Activated CD4-positive, alpha-beta T cell treated with anti-CD3 and anti-CD28 coated beads for 36 hours (primary cell): ENCODE measurements at regions not wholly inside any gene's neighbourhood (a gene's known extent, or its start where the extent isn't known, plus 50 kb on each side); places are given as distances from the start of the nearest gene placed in this dataset.

Source experiments
- ATAC-seq: fragments of 200-7000 bp; cut with Tn5 transposase; one replicate; pipeline ENCODE4 v1.10.0; 2021; ENCODE audit warnings: mild to moderate bottlenecking, moderate library complexity
- CTCF ChIA-PET: fragments of 350-600 bp; sonication (Branson Sonifier 250); formaldehyde crosslinking; loops from one replicate; lab custom pipeline; 2021; ENCODE audit warnings: antibody characterized with exemption; lab: Charles Lee
- POLR2A ChIA-PET: fragments of 350-600 bp; sonication (Branson Sonifier 250); formaldehyde crosslinking; loops from one replicate; lab custom pipeline; 2021; ENCODE audit warnings: antibody characterized with exemption, inconsistent platforms; lab: Charles Lee
- DNase-seq: peaks from one replicate; pipeline ENCODE4 v3.0.0-alpha.2; 2020
- H3K27ac Mint-ChIP-seq: one replicate; pipeline ENCODE4 v1.8.0; 2021; ENCODE audit warnings: mixed read lengths
- H3K27me3 Mint-ChIP-seq: one replicate; pipeline ENCODE4 v1.8.0; 2021; ENCODE audit warnings: mixed read lengths
- H3K36me3 Mint-ChIP-seq: one replicate; pipeline ENCODE4 v1.8.0; 2021; ENCODE audit warnings: low read depth, mixed read lengths
- H3K4me1 Mint-ChIP-seq: one replicate; pipeline ENCODE4 v1.8.0; 2021; ENCODE audit warnings: mixed read lengths
- H3K4me3 Mint-ChIP-seq: one replicate; pipeline ENCODE4 v1.8.0; 2021; ENCODE audit warnings: mild to moderate bottlenecking, moderate library complexity, mixed read lengths
- H3K9me3 Mint-ChIP-seq: one replicate; pipeline ENCODE4 v1.8.0; 2021; ENCODE audit warnings: low read depth, mixed read lengths
- intact Hi-C, 2 experiments: fragments of 100-400 bp; cut with DNase I in 1 of 2; cut with micrococcal nuclease in 1 of 2; formaldehyde crosslinking; loops; one replicate each; pipeline versions ENCODE4 v1.14.2 to v1.15.1; 2022 to 2024; cut with DNase I, micrococcal nuclease

GRCh38 chr4:184950926-184951325 lies 67.4 kb upstream of the HELT start:
- ATAC-seq (no peak), DNase-seq (no peak)
- no peak overlapping the region for H3K4me3 Mint-ChIP-seq
- no peaks in the 10 kb centered on the region for H3K36me3 Mint-ChIP-seq
- no peak overlapping the region for H3K27ac Mint-ChIP-seq
- intact Hi-C loops, result no loop called here
- H3K4me1 Mint-ChIP-seq, result no peaks in the 10 kb centered on the region
- H3K9me3 Mint-ChIP-seq, result no peaks in the 10 kb centered on the region
- ChIA-PET POLR2A (no interaction called here), CTCF (no interaction called here)
- peaks cover 31% of the 10 kb centered on the region for H3K27me3 Mint-ChIP-seq

- Mint-ChIP-seq H3K36me3 (no peaks in the 10 kb centered on the region), H3K27ac (no peak overlapping the region), H3K4me1 (no peaks in the 10 kb centered on the region), H3K27me3 (peaks cover 31% of the 10 kb centered on the region), H3K4me3 (no peak overlapping the region), H3K9me3 (no peaks in the 10 kb centered on the region)
- DNase-seq (no peak), ATAC-seq (no peak)
- intact Hi-C loops, result no loop called here
- ChIA-PET POLR2A (no interaction called here), CTCF (no interaction called here)
Observed at GRCh38 chr4:184951668-184952160, 66.6 kb upstream of the HELT start.

GRCh38 chr4:184952522-184952921 lies 65.8 kb upstream of the HELT start:
- no peaks in the 10 kb centered on the region for H3K9me3 Mint-ChIP-seq
- H3K27ac Mint-ChIP-seq, result no peak overlapping the region
- no peaks in the 10 kb centered on the region for H3K36me3 Mint-ChIP-seq
- ChIA-PET POLR2A (no interaction called here), CTCF (no interaction called here)
- no peak overlapping the region for H3K4me3 Mint-ChIP-seq
- DNase-seq (no peak), ATAC-seq (no peak)
- no peaks in the 10 kb centered on the region for H3K4me1 Mint-ChIP-seq
- H3K27me3 Mint-ChIP-seq, result peaks cover 26% of the 10 kb centered on the region
- intact Hi-C loops, result no loop called here

GRCh38 chr4:184953421-184953945 lies 64.8 kb upstream of the HELT start:
- no peaks in the 10 kb centered on the region for H3K4me1 Mint-ChIP-seq
- CTCF ChIA-PET, result no interaction called here
- H3K27ac Mint-ChIP-seq, result no peak overlapping the region
- POLR2A ChIA-PET, result no interaction called here
- intact Hi-C loops, result no loop called here
- no peak for DNase-seq
- H3K4me3 Mint-ChIP-seq, result no peak overlapping the region
- no peak for ATAC-seq
- peaks cover 23% of the 10 kb centered on the region for H3K27me3 Mint-ChIP-seq
- H3K9me3 Mint-ChIP-seq, result no peaks in the 10 kb centered on the region
- H3K36me3 Mint-ChIP-seq, result no peaks in the 10 kb centered on the region

GRCh38 chr4:184953971-184954370 lies 64.3 kb upstream of the HELT start:
- Mint-ChIP-seq H3K4me3 (no peak overlapping the region), H3K9me3 (no peaks in the 10 kb centered on the region), H3K4me1 (no peaks in the 10 kb centered on the region), H3K27ac (no peak overlapping the region), H3K36me3 (no peaks in the 10 kb centered on the region), H3K27me3 (peaks cover 20% of the 10 kb centered on the region)
- POLR2A ChIA-PET, result no interaction called here
- DNase-seq (no peak), ATAC-seq (no peak)
- CTCF ChIA-PET, result no interaction called here
- intact Hi-C loops, result no loop called here

GRCh38 chr4:184954482-184954881 lies 63.8 kb upstream of the HELT start:
- intact Hi-C loops, result no loop called here
- Mint-ChIP-seq H3K4me3 (no peak overlapping the region), H3K4me1 (no peaks in the 10 kb centered on the region)

GRCh38 chr4:184955116-184955515 lies 63.2 kb upstream of the HELT start:
- ATAC-seq (no peak), DNase-seq (no peak)
- POLR2A ChIA-PET, result no interaction called here
- Mint-ChIP-seq H3K4me1 (no peaks in the 10 kb centered on the region), H3K27ac (no peak overlapping the region), H3K9me3 (no peaks in the 10 kb centered on the region), H3K27me3 (peaks cover 12% of the 10 kb centered on the region), H3K4me3 (no peak overlapping the region), H3K36me3 (no peaks in the 10 kb centered on the region)
- intact Hi-C loops, result no loop called here
- CTCF ChIA-PET, result no interaction called here

More at GRCh38 chr4:184954482-184954881, 63.8 kb upstream of the HELT start:
- ChIA-PET CTCF (no interaction called here), POLR2A (no interaction called here)
- H3K27me3 Mint-ChIP-seq, result peaks cover 17% of the 10 kb centered on the region
- DNase-seq (no peak), ATAC-seq (no peak)
- H3K36me3 Mint-ChIP-seq, result no peaks in the 10 kb centered on the region
- no peaks in the 10 kb centered on the region for H3K9me3 Mint-ChIP-seq
- no peak overlapping the region for H3K27ac Mint-ChIP-seq

GRCh38 chr4:184955636-184956035 lies 62.7 kb upstream of the HELT start:
- Mint-ChIP-seq H3K4me1 (no peaks in the 10 kb centered on the region), H3K27me3 (peaks cover 11% of the 10 kb centered on the region), H3K36me3 (no peaks in the 10 kb centered on the region), H3K9me3 (no peaks in the 10 kb centered on the region), H3K4me3 (no peak overlapping the region), H3K27ac (no peak overlapping the region)
- ATAC-seq, result no peak
- CTCF ChIA-PET, result no interaction called here
- intact Hi-C loops, result no loop called here
- DNase-seq, result no peak
- POLR2A ChIA-PET, result no interaction called here

- Mint-ChIP-seq H3K9me3 (no peaks in the 10 kb centered on the region), H3K4me1 (no peaks in the 10 kb centered on the region), H3K36me3 (no peaks in the 10 kb centered on the region), H3K27ac (no peak overlapping the region), H3K4me3 (no peak overlapping the region), H3K27me3 (peaks cover 4% of the 10 kb centered on the region)
- POLR2A ChIA-PET, result no interaction called here
- CTCF ChIA-PET, result interaction anchor here (0.6 kb wide), 1 partner anchor 522 kb away, joined by 7 read pairs; no protein-coding TSS in a partner anchor
- no peak for DNase-seq
- ATAC-seq, result no peak
- intact Hi-C loops, result loop anchor here in 1 of 2 experiments (2.0 kb wide), 1 partner anchor 209 kb away; no protein-coding TSS in a partner anchor
Observed at GRCh38 chr4:184957446-184958115, 60.7 kb upstream of the HELT start.

GRCh38 chr4:184958127-184958922 lies 60.0 kb upstream of the HELT start:
- H3K27me3 Mint-ChIP-seq, result peaks cover 4% of the 10 kb centered on the region
- no peak for DNase-seq
- POLR2A ChIA-PET, result no interaction called here
- no peaks in the 10 kb centered on the region for H3K36me3 Mint-ChIP-seq
- no peaks in the 10 kb centered on the region for H3K4me1 Mint-ChIP-seq
- intact Hi-C loops, result loop anchor here in 1 of 2 experiments (2.0 kb wide), 1 partner anchor 210 kb away; no protein-coding TSS in a partner anchor
- ATAC-seq, result no peak
- no peak overlapping the region for H3K27ac Mint-ChIP-seq
- H3K9me3 Mint-ChIP-seq, result no peaks in the 10 kb centered on the region
- CTCF ChIA-PET, result interaction anchor here (0.6 to 0.9 kb wide), 2 partner anchors 82 to 523 kb away, joined by 4 to 7 read pairs; no protein-coding TSS in a partner anchor
- no peak overlapping the region for H3K4me3 Mint-ChIP-seq

GRCh38 chr4:184958923-184959210 lies 59.4 kb upstream of the HELT start:
- DNase-seq, result no peak
- ChIA-PET POLR2A (no interaction called here), CTCF (interaction anchor here (0.9 kb wide), 1 partner anchor 81 kb away, joined by 4 read pairs; no protein-coding TSS in a partner anchor)
- no peak overlapping the region for H3K4me3 Mint-ChIP-seq
- peaks cover 4% of the 10 kb centered on the region for H3K27me3 Mint-ChIP-seq
- H3K36me3 Mint-ChIP-seq, result no peaks in the 10 kb centered on the region
- no peaks in the 10 kb centered on the region for H3K9me3 Mint-ChIP-seq
- intact Hi-C loops, result loop anchor here in 1 of 2 experiments (2.0 kb wide), 1 partner anchor 210 kb away; no protein-coding TSS in a partner anchor
- H3K27ac Mint-ChIP-seq, result no peak overlapping the region
- no peaks in the 10 kb centered on the region for H3K4me1 Mint-ChIP-seq
- no peak for ATAC-seq
